ENCODE measurements at regions not wholly inside any gene's neighbourhood (a gene's known extent, or its start where the extent isn't known, plus 50 kb on each side); places are given as distances from the start of the nearest gene placed in this dataset.

DNA sequence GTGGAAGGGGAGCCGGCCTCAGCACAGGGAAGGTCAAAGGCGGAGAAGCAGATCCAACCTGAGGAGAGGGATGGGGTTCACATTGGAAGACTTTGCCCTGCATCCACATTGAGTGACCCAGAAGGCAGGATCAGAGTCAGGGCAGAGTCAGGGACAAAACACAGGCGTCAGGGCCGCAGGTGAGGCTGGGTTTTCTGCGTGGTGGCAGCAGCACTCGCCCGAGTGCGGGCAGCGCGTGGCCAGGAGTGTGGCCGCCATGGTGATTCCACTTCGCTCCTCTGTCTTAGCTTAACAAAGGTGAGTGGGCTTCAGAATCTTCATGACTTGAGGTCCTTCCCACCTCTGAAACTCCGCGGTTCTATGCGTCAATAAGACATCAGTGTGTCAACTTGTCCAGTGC lies 476.9 kb upstream of the SMIM21 start:
- DNase-seq (ENCODE audit: low spot score): no peak

DNA sequence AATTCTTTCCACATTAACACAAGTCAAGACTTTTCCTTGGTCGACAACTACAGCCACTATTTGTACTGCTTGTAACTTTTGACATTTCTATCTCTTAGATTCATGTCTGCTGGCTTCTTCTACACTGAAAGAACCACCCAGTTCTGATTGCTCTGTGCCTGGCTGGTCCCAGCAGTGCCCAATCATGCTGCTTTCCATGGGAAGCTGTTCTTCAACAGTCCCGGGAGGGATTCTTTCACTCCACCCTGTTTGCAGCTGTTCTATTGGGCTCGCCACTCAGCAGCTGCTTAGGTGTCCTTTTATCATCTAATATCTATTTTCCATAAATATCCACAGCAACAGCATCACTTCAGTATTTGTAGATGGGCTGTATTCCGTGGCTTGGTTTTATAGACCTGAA lies 471.1 kb upstream of the SMIM21 start:
- no peak for DNase-seq (ENCODE audit: low spot score)

DNA sequence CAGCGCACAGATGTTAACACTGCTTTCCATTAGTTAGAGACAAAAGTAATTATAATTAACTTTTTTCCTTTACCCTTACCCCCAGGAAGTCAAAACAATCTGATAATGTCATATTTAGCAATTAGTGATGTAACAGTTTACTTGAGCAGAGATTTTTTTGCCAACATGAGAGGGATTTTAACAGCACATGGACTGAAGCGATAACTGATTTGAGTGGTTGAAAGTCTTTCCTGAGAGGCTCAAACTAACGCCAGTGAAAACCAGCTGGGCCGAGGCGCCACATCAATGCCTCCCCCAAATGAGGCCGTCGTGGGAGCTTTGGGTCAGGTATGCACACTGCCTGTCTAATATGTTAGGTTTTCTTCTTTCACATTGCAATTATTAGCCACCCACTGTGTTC lies 469.9 kb upstream of the SMIM21 start:
- DNase-seq (ENCODE audit: low spot score): no peak

DNA sequence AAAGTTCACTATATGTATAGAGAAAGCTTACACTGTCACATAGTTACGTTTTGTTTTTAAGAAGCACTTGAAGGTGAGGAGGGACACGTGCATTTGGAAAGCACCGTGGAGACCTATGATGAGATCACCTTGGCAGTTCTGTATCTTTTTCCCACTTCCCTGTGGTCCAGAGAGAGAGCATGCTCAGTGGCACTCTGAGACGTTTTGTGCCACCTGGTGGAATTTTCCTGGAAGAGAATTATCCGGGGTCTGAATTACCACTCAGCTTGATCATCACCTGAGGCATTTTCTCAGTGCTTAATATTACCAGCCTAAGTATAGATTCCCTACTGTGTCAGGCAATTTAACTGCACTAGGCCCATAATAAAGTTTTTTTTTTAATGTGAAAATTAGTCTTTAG lies 469.4 kb upstream of the SMIM21 start:
- no peak for DNase-seq (ENCODE audit: low spot score)

DNA sequence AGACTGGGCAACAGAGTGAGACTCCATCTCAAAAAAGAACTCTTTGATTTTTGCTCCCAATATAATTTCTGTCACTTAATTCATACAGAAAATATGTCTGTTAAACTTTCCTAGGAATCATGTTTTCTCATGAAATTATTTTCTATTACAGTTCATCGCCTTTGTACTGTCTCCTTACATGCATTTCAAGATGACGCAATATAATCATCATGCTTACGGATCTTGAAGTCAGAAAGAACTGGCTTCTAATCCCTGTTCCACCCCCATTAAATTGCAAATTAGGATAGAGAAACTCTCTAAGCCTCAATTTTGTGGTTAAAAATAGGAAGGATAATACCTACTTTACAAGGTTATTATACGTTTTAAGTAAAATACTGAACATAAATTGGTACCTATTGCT lies 467.6 kb upstream of the SMIM21 start:
- DNase-seq (ENCODE audit: low spot score): no peak

DNA sequence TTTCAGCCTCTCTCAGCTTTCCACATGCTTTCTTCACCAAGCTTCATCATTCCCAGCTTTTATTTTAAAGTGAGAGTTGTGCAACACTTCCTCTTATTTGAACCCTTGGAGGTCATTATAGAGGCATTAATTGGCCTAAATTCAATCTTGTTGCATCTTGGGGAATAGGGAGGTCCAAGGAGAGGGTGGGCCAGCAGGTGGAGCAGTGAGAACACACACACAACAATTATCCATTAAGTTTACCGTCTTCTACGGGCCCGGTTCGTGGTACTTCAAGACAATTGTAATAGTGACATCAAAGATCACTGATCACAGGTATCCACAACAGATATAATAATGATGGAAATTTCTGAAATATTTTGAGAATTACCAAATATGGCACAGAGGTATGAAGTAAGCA lies 457.2 kb upstream of the SMIM21 start:
- DNase-seq (ENCODE audit: low spot score): no peak

DNA sequence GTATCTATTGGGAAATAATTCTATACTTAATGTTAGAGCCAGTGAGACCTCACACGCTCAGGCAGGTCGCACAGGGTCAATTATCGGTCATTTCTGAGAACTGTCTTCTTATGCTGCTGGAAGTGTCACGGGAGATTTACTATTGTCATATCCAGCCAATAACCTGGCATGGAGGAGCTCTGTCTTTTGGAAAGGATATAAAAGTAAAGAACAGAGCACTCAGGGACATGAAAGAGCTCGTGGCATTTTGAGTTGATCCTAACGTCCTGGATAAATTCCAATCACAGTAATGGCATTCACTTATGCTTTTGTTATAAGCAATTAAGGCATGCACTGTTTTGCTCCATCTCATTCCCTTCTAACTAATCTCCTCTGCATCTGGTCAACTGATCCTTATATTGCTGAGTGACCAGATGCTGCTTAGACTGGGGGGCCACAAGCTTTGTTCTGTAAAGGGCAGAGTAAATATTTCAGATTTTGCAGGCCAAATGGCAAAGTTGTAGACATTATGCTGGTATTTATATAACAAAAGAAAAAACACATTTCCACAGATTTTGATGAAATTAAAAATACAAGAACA lies 453.5 kb upstream of the SMIM21 start:
- DNase-seq (ENCODE audit: low spot score): no peak

DNA sequence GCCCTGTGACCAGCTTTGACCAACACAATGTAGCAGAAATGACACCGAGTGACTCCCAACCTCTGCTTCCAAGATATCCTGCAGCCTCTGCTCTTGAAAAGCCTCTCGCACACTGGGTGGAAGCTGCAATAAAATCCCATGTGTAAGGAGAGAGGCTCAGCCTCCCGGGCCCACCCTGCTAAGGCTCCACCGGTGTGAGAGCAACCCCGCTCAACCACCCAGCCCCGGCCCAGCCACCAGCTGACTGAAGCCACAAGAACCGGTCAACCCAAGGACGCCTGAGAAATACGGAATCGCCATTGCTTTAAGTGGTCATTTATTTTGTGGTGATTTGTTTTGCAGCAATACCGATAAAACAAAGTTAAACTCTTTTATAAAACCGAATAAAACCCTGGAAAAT lies 452.8 kb upstream of the SMIM21 start:
- DNase-seq (ENCODE audit: low spot score): no peak

DNA sequence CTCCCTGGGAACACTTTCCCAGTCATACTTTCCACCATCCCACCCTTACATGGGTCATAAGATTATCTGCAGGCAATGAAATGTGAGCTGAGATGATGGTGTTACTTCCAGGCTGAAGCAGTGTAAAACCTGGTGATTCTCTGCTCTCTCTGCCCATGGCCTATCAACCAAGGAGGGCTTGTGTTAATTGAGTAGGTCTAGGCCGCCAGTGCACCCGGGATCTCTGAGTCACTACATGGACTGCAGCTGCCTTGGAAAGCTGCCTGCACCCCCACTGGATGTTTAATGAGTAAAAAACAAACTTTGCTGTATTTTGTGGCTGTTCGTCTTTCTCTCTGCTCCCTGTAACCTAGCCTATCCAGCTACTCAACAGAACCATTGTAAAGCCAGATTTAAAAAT lies 451.7 kb upstream of the SMIM21 start:
- no peak for DNase-seq (ENCODE audit: low spot score)

DNA sequence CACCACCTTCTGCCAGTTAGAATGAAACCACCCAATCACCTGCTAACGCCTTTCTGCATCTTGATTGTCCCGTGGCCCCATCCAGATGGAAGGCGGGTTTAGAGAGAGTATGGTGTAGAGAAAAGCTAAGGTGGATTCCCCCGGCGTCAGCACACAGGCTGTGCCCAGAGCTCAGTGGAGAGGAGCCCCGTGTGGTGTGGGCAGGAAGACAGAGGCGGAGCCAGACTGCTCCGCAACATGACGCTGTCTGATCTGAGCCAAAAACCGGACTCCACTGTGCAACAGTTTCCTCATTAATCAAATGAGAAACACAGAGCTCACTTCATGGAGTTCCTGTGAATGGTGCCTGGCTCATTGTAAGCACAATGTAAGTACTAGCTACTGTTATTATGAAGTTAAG lies 448.1 kb upstream of the SMIM21 start:
- no peak for DNase-seq (ENCODE audit: low spot score)

DNA sequence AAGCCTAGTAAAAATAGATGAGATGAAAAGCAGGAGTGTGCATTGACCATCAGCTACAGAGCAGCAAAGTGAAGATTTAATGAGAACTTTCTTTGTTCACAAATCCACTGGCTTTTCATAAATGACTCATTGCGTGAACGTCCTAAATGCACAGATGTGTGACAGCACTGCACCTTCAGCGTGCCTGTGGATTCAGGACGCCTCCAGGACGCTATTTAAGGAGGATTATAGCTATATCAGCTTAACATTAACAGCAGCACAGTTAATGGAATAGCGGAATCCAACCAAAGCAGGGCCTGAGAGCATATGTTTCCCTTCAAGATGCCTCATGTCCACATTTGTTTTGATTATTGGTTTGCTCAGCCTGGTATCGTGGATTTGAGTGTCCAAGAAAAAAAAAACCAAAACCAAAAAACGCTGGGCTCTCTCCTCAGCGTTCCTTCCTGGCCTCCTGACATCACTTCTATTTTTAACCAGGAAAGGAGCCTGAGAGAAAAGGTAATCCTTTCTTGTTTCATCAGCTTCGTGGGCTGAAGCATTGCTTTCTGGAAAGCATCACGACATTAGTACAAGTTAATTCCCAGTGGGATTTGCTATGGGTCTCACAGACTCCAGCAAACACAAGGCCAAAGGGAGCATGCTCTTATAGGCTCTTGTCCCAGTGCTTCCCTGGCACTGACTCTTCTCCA lies 447.0 kb upstream of the SMIM21 start:
- no peak for DNase-seq (ENCODE audit: low spot score)

DNA sequence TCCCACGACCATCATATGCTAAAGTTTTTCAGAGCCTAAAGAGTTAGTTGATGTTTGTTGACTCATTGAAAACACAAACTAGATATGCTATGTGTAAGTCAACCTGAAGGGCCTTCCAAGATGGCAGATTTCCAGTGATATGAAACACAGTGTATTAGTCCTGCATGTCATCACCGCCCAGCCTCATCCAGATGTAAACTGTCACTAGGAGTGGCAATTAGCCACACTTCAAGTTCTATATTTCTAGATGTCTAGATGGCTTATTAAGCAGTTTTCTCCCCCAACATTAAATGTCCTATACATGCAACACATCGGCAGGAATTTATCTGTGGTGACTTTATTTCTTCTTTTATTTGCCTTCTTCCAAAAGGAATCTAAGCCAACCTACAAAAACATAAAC lies 444.1 kb upstream of the SMIM21 start:
- DNase-seq (ENCODE audit: low spot score): no peak

DNA sequence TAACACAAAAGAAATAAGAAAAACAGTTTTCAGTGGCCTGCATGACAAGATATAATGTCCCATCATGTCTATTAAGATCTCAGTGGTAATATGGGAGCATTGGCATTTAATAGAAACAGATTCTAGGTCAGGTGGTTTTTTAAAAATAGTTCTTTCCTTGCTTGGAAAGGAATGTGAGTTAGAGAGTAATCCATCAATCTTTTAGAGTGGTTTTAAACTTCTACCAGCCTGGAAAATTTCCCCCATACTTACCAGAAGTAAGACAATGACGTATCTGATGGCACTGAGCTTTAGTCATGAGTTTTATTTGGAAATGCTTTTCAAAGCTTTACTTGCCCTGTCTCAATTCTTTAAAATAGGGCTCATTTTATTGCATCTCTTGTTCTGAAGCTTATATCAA lies 441.7 kb upstream of the SMIM21 start:
- DNase-seq (ENCODE audit: low spot score): no peak

DNA sequence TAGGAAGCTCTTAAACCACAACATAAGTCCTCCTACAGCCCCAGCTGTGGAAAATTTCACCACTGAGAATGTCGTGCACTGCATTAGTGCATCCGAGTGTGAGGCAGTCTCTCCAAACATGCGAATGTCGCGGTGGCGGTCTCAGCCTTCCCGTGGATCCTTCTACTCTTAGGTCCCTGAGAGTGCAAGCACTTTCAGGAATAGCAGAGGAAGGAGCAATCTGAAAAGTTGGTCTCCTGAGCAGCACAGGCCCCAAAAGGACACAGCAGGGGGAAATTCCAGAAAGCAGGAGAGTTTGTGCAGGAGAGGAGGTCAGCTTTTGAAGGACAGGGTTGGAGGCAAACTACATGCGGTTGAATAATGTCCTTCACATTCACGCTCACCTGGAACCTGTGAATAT lies 440.5 kb upstream of the SMIM21 start:
- DNase-seq (ENCODE audit: low spot score): no peak

DNA sequence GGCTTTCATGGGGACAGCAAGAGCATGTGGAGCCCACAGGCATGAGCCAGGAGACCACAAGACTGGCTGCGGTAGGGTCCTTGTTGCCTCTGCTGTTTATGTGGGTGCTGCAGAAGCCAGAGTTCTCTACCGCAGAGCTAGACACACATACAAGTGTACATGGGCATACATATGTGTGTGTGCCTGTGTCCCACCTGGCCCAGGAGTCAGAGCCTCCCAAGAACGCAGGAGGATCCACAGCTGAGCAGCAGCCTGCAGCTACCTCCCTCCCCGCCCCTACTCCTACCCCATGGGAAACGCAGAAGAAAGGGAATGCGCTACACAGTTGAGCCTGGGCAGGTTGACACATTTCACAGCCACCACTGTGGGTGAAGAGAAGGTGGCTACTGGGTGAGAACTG lies 438.1 kb upstream of the SMIM21 start:
- DNase-seq (ENCODE audit: low spot score): no peak

DNA sequence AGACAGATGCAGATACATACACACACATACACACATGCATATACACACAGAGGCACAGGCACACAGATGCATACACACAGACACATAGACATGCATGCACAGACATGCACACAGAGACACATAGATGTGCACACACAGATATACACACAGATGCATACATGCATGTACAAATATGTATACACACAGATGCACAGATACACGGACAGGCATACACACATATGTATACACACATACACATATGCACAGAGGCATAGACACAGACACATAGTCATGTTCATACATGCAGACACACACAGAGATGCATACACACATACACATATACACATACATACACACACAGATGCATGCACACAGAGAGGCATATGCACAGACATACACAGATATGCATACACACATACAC lies 437.3 kb upstream of the SMIM21 start:
- no peak for DNase-seq (ENCODE audit: low spot score)

DNA sequence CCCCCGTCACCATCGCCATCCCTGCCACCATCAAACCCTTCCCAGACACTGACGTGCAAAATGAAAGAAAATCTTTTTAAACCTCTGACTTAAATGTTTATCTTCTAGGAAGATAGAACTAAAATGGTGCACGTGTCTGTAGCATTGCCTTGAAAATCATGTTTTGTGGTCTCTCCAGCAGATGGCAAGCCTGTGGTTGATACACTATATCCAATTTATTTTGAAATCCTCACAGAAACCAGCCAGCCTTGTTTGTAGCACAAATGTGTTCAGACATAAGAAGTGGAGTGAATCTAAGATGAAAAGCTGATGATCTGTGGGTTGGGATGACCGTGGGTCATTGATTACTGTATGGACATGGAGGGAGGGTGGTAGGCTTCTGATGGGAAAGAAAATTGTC lies 436.2 kb upstream of the SMIM21 start:
- DNase-seq (ENCODE audit: low spot score): no peak

DNA sequence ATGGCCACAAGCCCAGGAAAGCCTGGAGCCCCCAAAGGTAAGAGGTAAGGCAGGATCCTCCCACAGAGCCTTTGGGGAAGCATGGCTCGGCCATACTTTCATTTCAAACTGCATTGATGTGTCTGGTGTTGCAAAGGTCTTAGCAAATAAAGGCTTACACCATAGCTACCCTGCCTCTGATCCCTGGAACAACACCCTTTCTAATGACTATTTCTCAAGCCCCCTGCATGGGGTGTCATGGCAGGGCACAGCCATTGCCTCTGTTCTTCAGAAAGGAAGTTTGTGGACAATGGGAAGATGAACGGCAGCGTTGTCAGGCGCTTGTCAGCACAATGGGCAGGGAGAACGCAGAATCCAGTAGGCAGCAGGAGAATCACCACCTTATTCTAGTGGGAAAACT lies 435.0 kb upstream of the SMIM21 start:
- DNase-seq (ENCODE audit: low spot score): no peak

DNA sequence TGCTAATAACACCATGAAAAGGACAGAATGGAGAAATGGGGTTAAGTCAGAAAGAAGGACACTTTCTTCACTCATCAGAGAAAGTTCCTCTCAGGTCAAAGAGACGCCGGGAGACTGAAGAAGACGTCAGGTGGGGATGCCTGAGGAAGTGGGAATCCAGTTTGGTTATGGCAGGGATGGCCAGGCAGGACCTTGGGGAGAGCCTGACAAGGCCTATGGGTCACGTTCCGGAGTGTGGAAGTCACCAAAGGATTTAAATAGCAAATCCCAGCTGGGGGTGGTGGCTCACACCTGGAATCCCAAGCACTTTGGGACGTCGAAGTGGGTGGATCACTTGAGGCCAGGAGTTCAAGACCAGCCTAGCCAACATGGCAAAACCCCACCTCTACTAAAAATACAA lies 432.7 kb upstream of the SMIM21 start:
- DNase-seq (ENCODE audit: low spot score): no peak

DNA sequence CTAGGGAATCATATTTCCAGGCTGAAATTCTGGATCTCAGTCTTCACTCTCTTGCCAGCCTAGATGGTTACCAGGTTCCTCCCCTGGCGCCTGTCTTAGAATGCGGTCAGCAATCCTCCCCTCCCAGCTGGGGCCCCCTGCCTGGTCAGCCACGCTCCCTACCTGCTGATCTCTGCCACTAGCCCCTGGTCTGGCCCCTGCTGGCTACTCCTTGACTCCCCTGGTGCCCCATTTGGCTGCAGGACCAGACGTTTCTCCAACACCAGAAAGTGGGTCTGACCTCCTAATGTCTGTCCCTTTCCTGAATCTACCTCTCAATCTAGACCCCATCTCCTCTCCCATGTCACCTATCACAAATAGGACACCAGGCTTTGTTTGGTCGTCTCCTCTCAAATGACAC lies 432.0 kb upstream of the SMIM21 start:
- DNase-seq (ENCODE audit: low spot score): no peak

DNA sequence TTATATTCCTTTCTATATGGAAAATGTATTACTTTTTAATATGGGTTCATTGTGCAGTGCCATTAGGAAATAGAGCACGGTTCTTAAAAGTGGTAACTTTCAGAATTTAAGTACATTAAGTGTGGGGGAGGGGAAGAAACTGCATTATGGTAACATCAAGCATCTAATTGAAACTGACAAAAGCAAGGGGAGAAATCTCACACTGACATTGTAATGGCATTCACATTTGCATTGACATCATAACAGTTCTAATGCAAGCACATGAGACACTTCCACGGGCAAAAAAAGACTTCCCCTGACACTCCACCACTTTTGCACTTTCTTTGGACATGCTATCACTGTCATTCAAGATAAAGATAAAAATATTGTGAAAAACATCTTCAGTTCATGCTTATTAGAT lies 431.3 kb upstream of the SMIM21 start:
- DNase-seq (ENCODE audit: low spot score): no peak

DNA sequence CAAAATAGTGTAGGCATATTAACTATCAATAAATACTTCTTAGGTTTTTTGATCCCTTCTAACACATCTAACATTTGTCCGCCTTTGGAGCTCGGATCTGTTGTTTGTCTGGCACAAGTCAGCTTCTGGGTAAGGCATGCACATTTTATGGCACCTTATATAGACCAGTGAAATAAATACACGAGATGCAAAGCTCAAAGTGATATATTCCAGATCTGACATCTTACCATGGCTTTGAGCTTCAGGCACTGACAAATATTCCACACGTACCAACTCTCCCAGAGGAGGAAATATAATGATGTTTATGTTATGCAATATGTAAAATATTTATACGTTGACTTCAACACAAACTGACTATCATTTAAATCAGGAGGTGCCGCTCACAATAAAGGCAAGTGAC lies 430.1 kb upstream of the SMIM21 start:
- DNase-seq (ENCODE audit: low spot score): no peak

DNA sequence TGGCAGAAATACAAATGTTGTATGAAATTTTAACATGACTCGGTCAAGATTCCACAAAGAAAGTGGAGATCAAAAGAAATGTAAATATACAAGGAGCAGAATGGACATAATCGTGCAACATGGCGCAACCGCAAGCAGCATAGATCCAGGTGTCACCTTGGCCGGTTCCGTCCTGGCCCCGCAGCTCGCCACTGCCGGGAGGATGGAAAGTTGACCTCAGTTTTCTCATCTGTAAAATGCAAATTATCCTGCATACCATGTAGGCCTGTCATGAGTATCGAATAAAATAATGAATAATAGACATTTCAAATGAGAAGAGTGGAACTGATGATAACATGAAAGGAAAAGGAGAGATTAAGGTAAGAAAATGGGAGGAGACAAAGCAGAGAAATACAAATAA lies 427.3 kb upstream of the SMIM21 start:
- no peak for DNase-seq (ENCODE audit: low spot score)

DNA sequence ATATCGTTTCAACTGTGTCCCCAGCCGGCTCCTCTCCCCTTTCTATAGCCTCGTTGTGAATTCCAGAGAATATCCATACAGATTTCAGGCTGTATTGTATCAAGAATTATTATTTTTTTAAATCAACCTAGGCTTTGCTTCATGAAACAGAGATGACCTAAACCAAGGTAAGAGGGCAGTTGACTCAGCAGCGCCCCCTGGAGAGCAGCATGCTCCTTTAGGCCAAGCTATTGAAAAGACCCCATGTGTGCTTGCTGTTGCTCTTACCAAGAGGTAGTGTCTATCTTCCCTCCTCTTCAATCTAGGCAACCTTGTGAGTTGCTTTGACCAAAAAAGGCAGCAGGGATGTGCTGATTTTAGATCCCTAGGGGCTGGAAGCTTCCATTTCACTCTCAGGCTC lies 426.7 kb upstream of the SMIM21 start:
- DNase-seq (ENCODE audit: low spot score): no peak

DNA sequence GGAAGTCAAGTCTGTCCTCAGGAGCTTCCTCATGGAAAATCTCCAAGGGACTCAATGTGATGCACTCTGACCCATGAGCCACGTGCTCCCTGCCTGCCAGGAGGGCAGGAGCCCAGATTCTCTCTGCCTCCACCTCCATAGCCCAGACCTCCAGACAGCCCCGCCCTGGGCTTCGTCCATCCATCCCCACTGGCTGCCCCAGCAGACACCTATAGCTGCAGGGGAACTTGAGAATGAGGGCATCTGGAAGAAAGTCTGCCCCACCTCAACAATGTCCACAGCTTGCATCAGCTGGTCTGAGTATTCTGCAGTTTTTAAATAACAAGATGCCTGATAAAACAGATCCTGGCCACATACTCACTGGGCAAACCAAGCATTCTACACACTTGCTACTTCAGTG lies 418.8 kb upstream of the SMIM21 start:
- DNase-seq (ENCODE audit: low spot score): no peak
